Adrenal gland (tissue), 5 donors: ENCODE measurements at regions not wholly inside any gene's neighbourhood (a gene's known extent, or its start where the extent isn't known, plus 50 kb on each side); places are given as distances from the start of the nearest gene placed in this dataset.

Experiments used
- POLR2A ChIP-seq, 2 donors: fragments of 450-650 bp; IDR thresholded peaks; one replicate each; pipeline ENCODE4 v1.6.1; 2017; ENCODE audit warnings: antibody characterized with exemption in 2 of 2, mild to moderate bottlenecking in 2 of 2, moderate library complexity in 1 of 2
- TF ChIP-seq, protein P1 (sequence below), 6 experiments: fragments of 450-650 bp in 4 of 6; fragments of 200-600 bp in 2 of 6; sonication (generic) in 1 of 6; IDR thresholded peaks; 1 replicate in 5 of 6; 2 replicates in 1 of 6; pipeline versions ENCODE4 v1.5.1 to v1.8.0; 2016 to 2021; ENCODE audit warnings: antibody characterized with exemption in 6 of 6, mild to moderate bottlenecking in 2 of 6, moderate library complexity in 1 of 6
- donor health status: DM: no; HTN: no; CAD: no.

DNA sequence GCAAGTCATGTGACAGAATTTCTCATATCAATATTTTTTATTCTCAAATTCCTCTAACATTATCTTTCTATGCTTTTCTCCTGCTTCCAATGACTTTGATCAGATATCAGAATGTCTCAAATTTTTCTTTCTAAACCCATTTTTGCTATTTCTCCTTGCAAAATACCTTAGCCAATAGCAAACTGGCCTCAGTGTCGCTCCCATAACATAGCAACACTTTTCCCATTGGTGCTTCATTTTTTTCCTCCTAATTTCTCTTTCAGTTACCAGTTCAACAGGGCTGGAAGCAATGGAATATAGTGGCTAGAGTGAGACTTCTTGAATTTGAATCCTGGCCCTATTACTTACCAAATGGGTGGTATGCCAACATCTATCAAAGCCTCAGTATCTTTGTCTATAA, 1091.6 kb downstream of the C4orf33 start:
- TF ChIP-seq, protein P1, sequence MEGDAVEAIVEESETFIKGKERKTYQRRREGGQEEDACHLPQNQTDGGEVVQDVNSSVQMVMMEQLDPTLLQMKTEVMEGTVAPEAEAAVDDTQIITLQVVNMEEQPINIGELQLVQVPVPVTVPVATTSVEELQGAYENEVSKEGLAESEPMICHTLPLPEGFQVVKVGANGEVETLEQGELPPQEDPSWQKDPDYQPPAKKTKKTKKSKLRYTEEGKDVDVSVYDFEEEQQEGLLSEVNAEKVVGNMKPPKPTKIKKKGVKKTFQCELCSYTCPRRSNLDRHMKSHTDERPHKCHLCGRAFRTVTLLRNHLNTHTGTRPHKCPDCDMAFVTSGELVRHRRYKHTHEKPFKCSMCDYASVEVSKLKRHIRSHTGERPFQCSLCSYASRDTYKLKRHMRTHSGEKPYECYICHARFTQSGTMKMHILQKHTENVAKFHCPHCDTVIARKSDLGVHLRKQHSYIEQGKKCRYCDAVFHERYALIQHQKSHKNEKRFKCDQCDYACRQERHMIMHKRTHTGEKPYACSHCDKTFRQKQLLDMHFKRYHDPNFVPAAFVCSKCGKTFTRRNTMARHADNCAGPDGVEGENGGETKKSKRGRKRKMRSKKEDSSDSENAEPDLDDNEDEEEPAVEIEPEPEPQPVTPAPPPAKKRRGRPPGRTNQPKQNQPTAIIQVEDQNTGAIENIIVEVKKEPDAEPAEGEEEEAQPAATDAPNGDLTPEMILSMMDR (IDR thresholded peaks at IDR 0.05) = no peak
- no peak for TF ChIP-seq POLR2A (IDR thresholded peaks at IDR 0.05)
